ENCODE measurements at regions not wholly inside any gene's neighbourhood (a gene's known extent, or its start where the extent isn't known, plus 50 kb on each side); places are given as distances from the start of the nearest gene placed in this dataset.

DNA sequence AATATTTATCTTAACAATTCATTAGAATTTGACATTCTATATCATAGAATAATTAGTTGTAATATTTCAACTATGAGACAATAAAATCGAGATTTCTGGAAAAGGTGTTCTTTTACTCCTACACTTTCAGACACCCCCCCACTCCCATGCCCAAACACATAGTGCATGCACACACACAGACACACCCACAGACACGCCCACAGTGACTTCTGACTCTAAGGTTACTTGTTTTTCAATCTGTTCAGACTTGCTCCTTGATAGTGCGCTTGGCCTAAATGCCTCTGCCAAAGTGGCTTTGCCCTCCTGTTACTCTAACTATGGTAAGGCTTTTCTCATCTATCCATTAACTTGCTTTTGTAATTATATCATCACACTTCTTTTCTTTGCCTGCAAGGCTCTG, 144.0 kb upstream of the PPP1R3A start:
- TF ChIP-seq, protein P1, sequence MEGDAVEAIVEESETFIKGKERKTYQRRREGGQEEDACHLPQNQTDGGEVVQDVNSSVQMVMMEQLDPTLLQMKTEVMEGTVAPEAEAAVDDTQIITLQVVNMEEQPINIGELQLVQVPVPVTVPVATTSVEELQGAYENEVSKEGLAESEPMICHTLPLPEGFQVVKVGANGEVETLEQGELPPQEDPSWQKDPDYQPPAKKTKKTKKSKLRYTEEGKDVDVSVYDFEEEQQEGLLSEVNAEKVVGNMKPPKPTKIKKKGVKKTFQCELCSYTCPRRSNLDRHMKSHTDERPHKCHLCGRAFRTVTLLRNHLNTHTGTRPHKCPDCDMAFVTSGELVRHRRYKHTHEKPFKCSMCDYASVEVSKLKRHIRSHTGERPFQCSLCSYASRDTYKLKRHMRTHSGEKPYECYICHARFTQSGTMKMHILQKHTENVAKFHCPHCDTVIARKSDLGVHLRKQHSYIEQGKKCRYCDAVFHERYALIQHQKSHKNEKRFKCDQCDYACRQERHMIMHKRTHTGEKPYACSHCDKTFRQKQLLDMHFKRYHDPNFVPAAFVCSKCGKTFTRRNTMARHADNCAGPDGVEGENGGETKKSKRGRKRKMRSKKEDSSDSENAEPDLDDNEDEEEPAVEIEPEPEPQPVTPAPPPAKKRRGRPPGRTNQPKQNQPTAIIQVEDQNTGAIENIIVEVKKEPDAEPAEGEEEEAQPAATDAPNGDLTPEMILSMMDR (IDR thresholded peaks at IDR 0.05), result no peak
- TF ChIP-seq POLR2A (IDR thresholded peaks at IDR 0.05), result no peak
